Astrocyte (in vitro differentiated cells and primary cell): ENCODE measurements at regions not wholly inside any gene's neighbourhood (a gene's known extent, or its start where the extent isn't known, plus 50 kb on each side); places are given as distances from the start of the nearest gene placed in this dataset.

ENCODE experiments used
- DNase-seq: peaks from one replicate; pipeline ENCODE4 v3.0.0-alpha.2; 2010; ENCODE audit warnings: low read depth
- FAIRE-seq: peaks from 2 replicates; lab custom pipeline; 2011; peaks lifted over from hg19 to GRCh38; lab: Jason Lieb, UNC
- H2AFZ ChIP-seq: 2 replicates; pipeline ENCODE4 v1.6.0; 2012; ENCODE audit warnings: low read depth, low read length, inconsistent platforms
- H3K27ac ChIP-seq: 2 replicates; pipeline ENCODE4 v1.5.1; 2011; ENCODE audit warnings: low read depth, low read length, inconsistent platforms
- H3K27me3 ChIP-seq: 2 replicates; pipeline ENCODE4 v1.6.0; 2011; ENCODE audit warnings: low read length, inconsistent platforms; ENCODE audit not compliant: insufficient read depth
- H3K36me3 ChIP-seq: 2 replicates; pipeline ENCODE4 v1.5.1; 2011; ENCODE audit warnings: low read length, inconsistent platforms; ENCODE audit not compliant: insufficient read depth
- H3K4me1 ChIP-seq: 2 replicates; pipeline ENCODE4 v1.5.1; 2011; ENCODE audit warnings: low read length, inconsistent platforms; ENCODE audit not compliant: insufficient read depth
- H3K4me2 ChIP-seq: 2 replicates; pipeline ENCODE4 v1.6.0; 2012; ENCODE audit warnings: low read length, inconsistent platforms
- H3K4me3 ChIP-seq: 2 replicates; pipeline ENCODE4 v1.5.1; 2011; ENCODE audit warnings: low read depth, mild to moderate bottlenecking, low read length, inconsistent platforms; ENCODE audit not compliant: insufficient read depth
- H3K79me2 ChIP-seq: 2 replicates; pipeline ENCODE4 v1.6.0; 2012; ENCODE audit warnings: mild to moderate bottlenecking, low read length, inconsistent platforms; ENCODE audit not compliant: insufficient read depth
- H3K9ac ChIP-seq: 2 replicates; pipeline ENCODE4 v1.6.0; 2012; ENCODE audit warnings: mild to moderate bottlenecking, low read length, inconsistent platforms
- H3K9me3 ChIP-seq: 2 replicates; pipeline ENCODE4 v1.5.1; 2012; ENCODE audit warnings: low read depth, mild to moderate bottlenecking, low read length, inconsistent platforms; ENCODE audit not compliant: insufficient read depth
- H4K20me1 ChIP-seq: 2 replicates; pipeline ENCODE4 v1.6.0; 2012; ENCODE audit warnings: low read length, inconsistent platforms; ENCODE audit not compliant: insufficient read depth
- H3K27ac Mint-ChIP-seq: one replicate; pipeline ENCODE4 v1.8.0; 2021; ENCODE audit warnings: mild to moderate bottlenecking, mixed read lengths; ENCODE audit not compliant: unreplicated experiment
- H3K27me3 Mint-ChIP-seq: one replicate; pipeline ENCODE4 v1.8.0; 2021; ENCODE audit warnings: low read depth, mixed read lengths; ENCODE audit not compliant: unreplicated experiment
- H3K36me3 Mint-ChIP-seq: one replicate; pipeline ENCODE4 v1.8.0; 2021; ENCODE audit warnings: low read depth, mixed read lengths; ENCODE audit not compliant: unreplicated experiment
- H3K4me1 Mint-ChIP-seq: one replicate; pipeline ENCODE4 v1.8.0; 2021; ENCODE audit warnings: low read depth, mixed read lengths; ENCODE audit not compliant: unreplicated experiment
- H3K4me3 Mint-ChIP-seq: one replicate; pipeline ENCODE4 v1.8.0; 2021; ENCODE audit warnings: mild to moderate bottlenecking, moderate library complexity, mixed read lengths; ENCODE audit not compliant: unreplicated experiment
- H3K9me3 Mint-ChIP-seq: one replicate; pipeline ENCODE4 v1.8.0; 2021; ENCODE audit warnings: mild to moderate bottlenecking, mixed read lengths; ENCODE audit not compliant: unreplicated experiment
- EZH2 ChIP-seq: IDR thresholded peaks from 2 replicates; pipeline ENCODE4 v1.6.1; 2012; ENCODE audit warnings: mild to moderate bottlenecking, low read length, inconsistent platforms; ENCODE audit not compliant: insufficient read depth
- TF ChIP-seq, protein P1 (sequence below): IDR thresholded peaks from 2 replicates; pipeline ENCODE4 v1.5.1; 2011; ENCODE audit warnings: low read depth, mild to moderate bottlenecking, inconsistent platforms, low read length, moderate library complexity; ENCODE audit not compliant: insufficient read depth

DNA sequence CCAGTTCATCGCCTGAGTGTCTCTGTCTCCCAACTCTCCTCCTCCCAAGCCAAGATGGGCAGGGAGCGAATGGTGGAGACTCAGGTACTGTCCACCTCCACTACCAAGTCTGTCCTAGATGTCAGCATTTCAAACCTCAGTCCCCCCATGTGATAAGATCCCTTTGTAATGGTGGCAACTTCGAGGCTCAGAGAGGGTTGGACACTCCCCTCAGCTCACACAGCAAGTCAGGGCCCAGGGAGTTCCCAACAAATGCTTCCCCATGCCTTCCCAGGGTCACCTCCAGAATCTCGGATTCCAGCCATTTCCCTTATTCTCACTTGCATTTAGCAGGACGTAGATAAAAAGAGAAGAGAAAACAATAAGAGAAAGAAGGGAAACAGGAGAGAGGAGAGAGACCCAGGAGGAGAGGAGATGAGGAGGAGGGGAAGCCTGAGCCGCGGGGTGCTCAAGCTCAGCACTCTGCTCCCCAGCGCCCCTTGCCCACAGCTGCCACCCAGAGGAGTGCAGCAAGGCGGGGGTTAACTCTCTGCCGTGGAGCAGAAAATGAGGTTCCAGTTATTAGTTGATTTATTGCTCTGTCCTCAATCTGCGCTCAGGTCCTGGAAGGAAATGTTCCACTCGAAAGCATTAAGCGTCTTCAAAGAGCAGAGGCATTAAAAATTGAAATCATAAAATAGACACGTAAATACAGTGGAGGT is 84.1 kb upstream of the LINGO1 start:
- Mint-ChIP-seq H3K27ac (no peak overlapping the region), H3K36me3 (no peaks in the 10 kb centered on the region), H3K4me3 (no peak overlapping the region), H3K27me3 (peaks cover 48% of the 10 kb centered on the region), H3K9me3 (no peaks in the 10 kb centered on the region), H3K4me1 (peaks cover 8% of the 10 kb centered on the region)
- Histone ChIP-seq H3K4me2 (no peak overlapping the region), H3K27ac (no peak overlapping the region), H3K9ac (no peak overlapping the region), H3K27me3 (no peaks in the 10 kb centered on the region), H3K9me3 (no peaks in the 10 kb centered on the region), H3K79me2 (no peaks in the 10 kb centered on the region), H3K36me3 (no peaks in the 10 kb centered on the region), H3K4me1 (no peaks in the 10 kb centered on the region), H4K20me1 (no peaks in the 10 kb centered on the region), H2AFZ (no peak overlapping the region), H3K4me3 (no peak overlapping the region)
- DNase-seq, result no peak
- TF ChIP-seq, protein P1, sequence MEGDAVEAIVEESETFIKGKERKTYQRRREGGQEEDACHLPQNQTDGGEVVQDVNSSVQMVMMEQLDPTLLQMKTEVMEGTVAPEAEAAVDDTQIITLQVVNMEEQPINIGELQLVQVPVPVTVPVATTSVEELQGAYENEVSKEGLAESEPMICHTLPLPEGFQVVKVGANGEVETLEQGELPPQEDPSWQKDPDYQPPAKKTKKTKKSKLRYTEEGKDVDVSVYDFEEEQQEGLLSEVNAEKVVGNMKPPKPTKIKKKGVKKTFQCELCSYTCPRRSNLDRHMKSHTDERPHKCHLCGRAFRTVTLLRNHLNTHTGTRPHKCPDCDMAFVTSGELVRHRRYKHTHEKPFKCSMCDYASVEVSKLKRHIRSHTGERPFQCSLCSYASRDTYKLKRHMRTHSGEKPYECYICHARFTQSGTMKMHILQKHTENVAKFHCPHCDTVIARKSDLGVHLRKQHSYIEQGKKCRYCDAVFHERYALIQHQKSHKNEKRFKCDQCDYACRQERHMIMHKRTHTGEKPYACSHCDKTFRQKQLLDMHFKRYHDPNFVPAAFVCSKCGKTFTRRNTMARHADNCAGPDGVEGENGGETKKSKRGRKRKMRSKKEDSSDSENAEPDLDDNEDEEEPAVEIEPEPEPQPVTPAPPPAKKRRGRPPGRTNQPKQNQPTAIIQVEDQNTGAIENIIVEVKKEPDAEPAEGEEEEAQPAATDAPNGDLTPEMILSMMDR, result no peak
- no peak for TF ChIP-seq EZH2
- FAIRE-seq, result no peak

DNA sequence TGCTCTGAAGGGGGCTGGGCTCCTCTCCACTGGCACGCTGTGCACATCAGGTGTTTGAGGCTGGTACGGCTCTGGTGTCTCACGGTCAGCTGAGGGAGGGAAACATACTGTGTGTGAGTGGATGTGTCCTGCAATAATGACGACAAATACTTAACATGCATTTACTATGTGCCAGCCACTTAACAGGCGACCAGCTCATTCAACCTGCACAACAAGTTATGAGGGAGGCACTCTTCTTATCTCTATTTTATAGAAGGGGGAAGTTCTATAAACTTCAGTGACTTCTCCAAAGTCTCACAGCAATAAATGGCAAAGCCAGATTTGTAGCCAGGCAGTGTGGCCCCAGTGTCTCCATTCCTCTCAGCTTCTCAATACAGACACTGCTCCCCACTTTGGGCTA is 83.1 kb upstream of the LINGO1 start:
- FAIRE-seq (no peak), DNase-seq (no peak)
- no peak overlapping the region for H3K27ac ChIP-seq
- Mint-ChIP-seq H3K27ac (no peak overlapping the region), H3K9me3 (peaks cover 3% of the 10 kb centered on the region), H3K4me1 (peaks cover 8% of the 10 kb centered on the region), H3K36me3 (no peaks in the 10 kb centered on the region), H3K4me3 (no peak overlapping the region), H3K27me3 (peaks cover 53% of the 10 kb centered on the region)
- H3K27me3 ChIP-seq, result no peaks in the 10 kb centered on the region
- no peaks in the 10 kb centered on the region for H3K9me3 ChIP-seq
- no peak overlapping the region for H2AFZ ChIP-seq
- H3K4me3 ChIP-seq, result no peak overlapping the region
- H3K36me3 ChIP-seq, result no peaks in the 10 kb centered on the region
- TF ChIP-seq EZH2, result no peak
- TF ChIP-seq, protein P1, result no peak
- H3K9ac ChIP-seq, result no peak overlapping the region
- no peaks in the 10 kb centered on the region for H3K4me1 ChIP-seq
- no peaks in the 10 kb centered on the region for H3K79me2 ChIP-seq
- H4K20me1 ChIP-seq, result no peaks in the 10 kb centered on the region
- H3K4me2 ChIP-seq, result no peak overlapping the region

DNA sequence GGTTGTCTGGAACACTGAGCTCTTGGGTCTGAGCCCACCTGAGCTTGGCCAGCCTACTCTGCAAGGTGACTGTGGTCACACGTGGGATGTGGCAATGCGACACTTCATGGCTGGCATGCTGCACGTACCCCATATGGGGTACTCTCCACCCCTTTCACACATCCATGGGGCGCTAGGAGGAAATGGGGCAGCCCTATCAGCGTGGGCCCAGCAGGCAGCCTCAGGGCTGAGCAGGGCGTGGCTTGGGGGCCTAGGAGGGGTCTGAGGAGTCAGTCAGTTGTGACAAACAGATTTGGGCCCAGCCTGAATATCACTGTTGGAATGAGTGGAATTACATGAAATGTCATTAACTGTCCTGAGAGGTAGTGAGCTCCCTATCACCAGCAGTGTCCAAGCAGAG is 82.3 kb upstream of the LINGO1 start:
- Histone ChIP-seq H3K4me1 (no peaks in the 10 kb centered on the region), H4K20me1 (no peaks in the 10 kb centered on the region), H2AFZ (no peak overlapping the region), H3K9ac (no peak overlapping the region), H3K4me2 (no peak overlapping the region), H3K9me3 (no peaks in the 10 kb centered on the region), H3K27ac (no peak overlapping the region), H3K4me3 (no peak overlapping the region), H3K36me3 (no peaks in the 10 kb centered on the region), H3K79me2 (no peaks in the 10 kb centered on the region), H3K27me3 (no peaks in the 10 kb centered on the region)
- H3K36me3 Mint-ChIP-seq, result no peaks in the 10 kb centered on the region
- no peak overlapping the region for H3K4me3 Mint-ChIP-seq
- peaks cover 3% of the 10 kb centered on the region for H3K9me3 Mint-ChIP-seq
- peaks cover 52% of the 10 kb centered on the region for H3K27me3 Mint-ChIP-seq
- no peak for TF ChIP-seq EZH2
- TF ChIP-seq, protein P1, result no peak
- FAIRE-seq (no peak), DNase-seq (no peak)
- peaks cover 5% of the 10 kb centered on the region for H3K4me1 Mint-ChIP-seq
- no peak overlapping the region for H3K27ac Mint-ChIP-seq
